ENCODE measurements at regions not wholly inside any gene's neighbourhood (a gene's known extent, or its start where the extent isn't known, plus 50 kb on each side); places are given as distances from the start of the nearest gene placed in this dataset.

DNA sequence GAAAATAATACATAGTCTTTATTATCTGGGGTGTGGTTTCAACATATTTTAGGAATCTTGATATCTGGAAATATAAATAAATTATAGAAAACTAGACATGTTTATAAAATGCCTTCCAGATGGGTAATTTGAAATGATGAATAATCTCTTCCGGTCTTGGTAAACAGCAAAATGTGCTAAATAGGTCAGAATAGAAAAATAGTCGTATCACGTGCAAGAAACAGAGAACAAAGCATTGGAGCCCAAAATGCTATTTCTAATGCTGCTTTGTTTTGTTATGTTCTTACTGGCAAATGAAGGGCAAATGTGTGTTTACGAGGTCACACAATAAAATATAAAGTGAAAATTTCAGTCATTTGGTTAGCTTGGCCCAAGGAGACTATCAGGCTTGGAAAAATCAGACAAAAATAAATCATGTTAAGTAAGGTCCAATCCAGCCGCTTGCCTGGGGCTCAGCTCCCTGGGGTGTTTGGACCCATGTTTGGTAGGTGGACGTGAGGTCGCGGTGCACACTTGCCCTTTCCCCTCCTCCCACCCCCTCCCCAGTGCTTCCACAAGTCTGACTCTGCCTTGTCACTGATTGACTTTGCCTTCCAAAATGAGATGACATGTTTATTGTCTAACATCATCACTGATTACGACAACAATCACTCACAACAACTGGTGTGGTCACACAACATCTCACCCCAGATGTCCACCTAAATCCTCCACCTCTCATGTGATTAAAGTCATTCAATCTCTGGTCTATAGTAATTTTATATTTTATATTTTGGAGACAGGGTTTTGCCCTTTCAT, 56.0 kb downstream of the RIN2 start:
- TF ChIP-seq, protein P1, sequence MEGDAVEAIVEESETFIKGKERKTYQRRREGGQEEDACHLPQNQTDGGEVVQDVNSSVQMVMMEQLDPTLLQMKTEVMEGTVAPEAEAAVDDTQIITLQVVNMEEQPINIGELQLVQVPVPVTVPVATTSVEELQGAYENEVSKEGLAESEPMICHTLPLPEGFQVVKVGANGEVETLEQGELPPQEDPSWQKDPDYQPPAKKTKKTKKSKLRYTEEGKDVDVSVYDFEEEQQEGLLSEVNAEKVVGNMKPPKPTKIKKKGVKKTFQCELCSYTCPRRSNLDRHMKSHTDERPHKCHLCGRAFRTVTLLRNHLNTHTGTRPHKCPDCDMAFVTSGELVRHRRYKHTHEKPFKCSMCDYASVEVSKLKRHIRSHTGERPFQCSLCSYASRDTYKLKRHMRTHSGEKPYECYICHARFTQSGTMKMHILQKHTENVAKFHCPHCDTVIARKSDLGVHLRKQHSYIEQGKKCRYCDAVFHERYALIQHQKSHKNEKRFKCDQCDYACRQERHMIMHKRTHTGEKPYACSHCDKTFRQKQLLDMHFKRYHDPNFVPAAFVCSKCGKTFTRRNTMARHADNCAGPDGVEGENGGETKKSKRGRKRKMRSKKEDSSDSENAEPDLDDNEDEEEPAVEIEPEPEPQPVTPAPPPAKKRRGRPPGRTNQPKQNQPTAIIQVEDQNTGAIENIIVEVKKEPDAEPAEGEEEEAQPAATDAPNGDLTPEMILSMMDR (IDR thresholded peaks at IDR 0.05): no peak
- no peak for TF ChIP-seq POLR2A (IDR thresholded peaks at IDR 0.05)

All from heart left ventricle (tissue), 13 donors.